WI38 (cell line): ENCODE measurements at regions not wholly inside any gene's neighbourhood (a gene's known extent, or its start where the extent isn't known, plus 50 kb on each side); places are given as distances from the start of the nearest gene placed in this dataset.

Experiments used
- H3K4me3 ChIP-seq: 2 replicates; pipeline ENCODE4 v1.5.1; 2011; ENCODE audit warnings: low read depth, mild to moderate bottlenecking, control low read depth, low read length
- CTCF ChIP-seq: IDR thresholded peaks from 2 replicates; pipeline ENCODE4 v1.5.1; 2012; ENCODE audit warnings: low read depth, mild to moderate bottlenecking, control low read depth, low read length

- TF ChIP-seq CTCF = no peak
These were observed 306.9 kb downstream of the JRKL start for GRCh38 chr11:96696731-96697130.

GRCh38 chr11:96697466-96697865, 307.7 kb downstream of the JRKL start:
- TF ChIP-seq CTCF = no peak
- H3K4me3 ChIP-seq = no peak overlapping the region

More at GRCh38 chr11:96696731-96697130, 306.9 kb downstream of the JRKL start:
- H3K4me3 ChIP-seq = no peak overlapping the region

- no peak for TF ChIP-seq CTCF
- H3K4me3 ChIP-seq = no peak overlapping the region
These were observed 315.0 kb downstream of the JRKL start for GRCh38 chr11:96704847-96705246.

GRCh38 chr11:96706761-96707160, 316.9 kb downstream of the JRKL start:
- H3K4me3 ChIP-seq = no peak overlapping the region
- TF ChIP-seq CTCF = no peak

- no peak overlapping the region for H3K4me3 ChIP-seq
- TF ChIP-seq CTCF = no peak
These were observed 317.5 kb downstream of the JRKL start for GRCh38 chr11:96707273-96707672.

GRCh38 chr11:96708219-96708878, 318.5 kb downstream of the JRKL start:
- H3K4me3 ChIP-seq = no peak overlapping the region
- TF ChIP-seq CTCF = no peak

- TF ChIP-seq CTCF = no peak
- H3K4me3 ChIP-seq = no peak overlapping the region
These were observed 323.5 kb downstream of the JRKL start for GRCh38 chr11:96713301-96713700.
